SK-N-SH (cell line): ENCODE measurements at regions not wholly inside any gene's neighbourhood (a gene's known extent, or its start where the extent isn't known, plus 50 kb on each side); places are given as distances from the start of the nearest gene placed in this dataset.

Experiments
- CTCF ChIA-PET: fragments of 300-600, 350-600 bp; formaldehyde crosslinking; extraction: SDS; loops from one replicate; lab custom pipeline; 2021; lab: Yijun Ruan, JAX
- POLR2A ChIA-PET: fragments of 350-600 bp; sonication (Branson Sonifier 250); formaldehyde crosslinking; extraction: SDS; loops from one replicate; lab custom pipeline; 2020; ENCODE audit warnings: antibody characterized with exemption, inconsistent platforms; lab: Yijun Ruan, JAX
- DNase-seq: peaks from one replicate; pipeline ENCODE4 v3.0.0; 2012
- H2AFZ ChIP-seq: fragments of 200-600 bp; sonication (generic); 2 replicates; pipeline ENCODE4 v1.8.1; 2016; ENCODE audit warnings: antibody characterized with exemption, mild to moderate bottlenecking, low read depth
- H3F3A ChIP-seq: fragments of 200-600 bp; sonication (generic); replicated peaks from 2 replicates; pipeline ENCODE3; 2016; ENCODE audit warnings: antibody characterized with exemption, mild to moderate bottlenecking; ENCODE audit not compliant: insufficient read depth
- H3K27ac ChIP-seq, 2 experiments: fragments of 200-500 bp in 1 of 2; fragments of 200-600 bp in 1 of 2; sonication (Bioruptor generic) in 1 of 2; sonication (generic), shearing (Covaris generic) in 1 of 2; 2 replicates each; pipeline versions ENCODE4 v1.5.1 to v1.6.1; 2014 to 2016; ENCODE audit warnings: low read depth in 2 of 2, inconsistent platforms in 1 of 2, low read length in 1 of 2, mild to moderate bottlenecking in 1 of 2, mixed read lengths in 1 of 2
- H3K27me3 ChIP-seq: fragments of 200-600 bp; sonication (generic), shearing (Covaris generic); 2 replicates; pipeline ENCODE4 v1.6.1; 2016; ENCODE audit warnings: mixed run types; ENCODE audit not compliant: insufficient read depth
- H3K36me3 ChIP-seq, 2 experiments: fragments of 200-500 bp in 1 of 2; fragments of 200-600 bp in 1 of 2; sonication (Bioruptor generic) in 1 of 2; sonication (generic) in 1 of 2; replicated peaks in 1 of 2; 2 replicates each; pipeline versions ENCODE3 to v1.5.1; 2014 to 2016; ENCODE audit warnings: low read length in 1 of 2, mild to moderate bottlenecking in 1 of 2; ENCODE audit not compliant: insufficient read depth in 2 of 2, control insufficient read depth in 1 of 2
- H3K4me1 ChIP-seq, 2 experiments: fragments of 200-500 bp in 1 of 2; fragments of 200-600 bp in 1 of 2; sonication (Bioruptor generic) in 1 of 2; sonication (generic), shearing (Covaris generic) in 1 of 2; 2 replicates each; pipeline versions ENCODE4 v1.5.1 to v1.6.1; 2014 to 2016; ENCODE audit warnings: low read depth in 1 of 2, low read length in 1 of 2, mixed run types in 1 of 2; ENCODE audit not compliant: insufficient read depth in 2 of 2, control insufficient read depth in 1 of 2
- H3K4me2 ChIP-seq: fragments of 200-600 bp; sonication (generic), shearing (Covaris generic); 2 replicates; pipeline ENCODE4 v1.6.1; 2017; ENCODE audit warnings: mixed run types
- H3K4me3 ChIP-seq, 2 experiments: fragments of 200-500 bp in 1 of 2; fragments of 200-600 bp in 1 of 2; sonication (Bioruptor generic) in 1 of 2; sonication (generic), shearing (Covaris generic) in 1 of 2; 2 replicates each; pipeline versions ENCODE4 v1.5.1 to v1.8.1; 2014 to 2016; ENCODE audit warnings: low read depth in 2 of 2, inconsistent platforms in 1 of 2, low read length in 1 of 2, mild to moderate bottlenecking in 1 of 2, mixed read lengths in 1 of 2, moderate library complexity in 1 of 2
- H3K79me2 ChIP-seq: fragments of 200-600 bp; sonication (generic); 2 replicates; pipeline ENCODE4 v1.8.1; 2017; ENCODE audit warnings: mild to moderate bottlenecking; ENCODE audit not compliant: insufficient read depth
- H3K9ac ChIP-seq: fragments of 200-600 bp; sonication (generic); 2 replicates; pipeline ENCODE4 v1.6.1; 2017; ENCODE audit warnings: mixed run types
- H3K9me2 ChIP-seq: fragments of 200-600 bp; sonication (generic); 2 replicates; pipeline ENCODE4 v1.6.1; 2017; ENCODE audit warnings: mixed run types
- H3K9me3 ChIP-seq: fragments of 200-600 bp; sonication (generic); 2 replicates; pipeline ENCODE4 v1.6.1; 2017; ENCODE audit warnings: mixed run types, mild to moderate bottlenecking, moderate library complexity
- H4K20me1 ChIP-seq: fragments of 200-600 bp; sonication (generic); 2 replicates; pipeline ENCODE4 v1.6.1; 2017; ENCODE audit warnings: mild to moderate bottlenecking, mixed run types; ENCODE audit not compliant: insufficient read depth
- CHD2 ChIP-seq: fragments of 150-350 bp; IDR thresholded peaks from 2 replicates; pipeline ENCODE4 v1.6.1; 2018; ENCODE audit warnings: low read length; ENCODE audit not compliant: partially characterized antibody
- ELF1 ChIP-seq: IDR thresholded peaks from 2 replicates; pipeline ENCODE4 v1.4.0; 2012
- EP300 ChIP-seq, 2 experiments: IDR thresholded peaks; 2 replicates each; pipeline versions ENCODE4 v1.4.0 to v1.6.1; 2012; ENCODE audit warnings: borderline replicate concordance in 1 of 2, low read depth in 1 of 2, low read length in 1 of 2
- FOXJ3 ChIP-seq: sonication (generic); formaldehyde crosslinking; IDR thresholded peaks from 2 replicates; pipeline ENCODE4 v1.5.1; 2020; ENCODE audit warnings: mild to moderate bottlenecking, missing genetic modification reagents
- NRF1 ChIP-seq: IDR thresholded peaks from 2 replicates; pipeline ENCODE4 v1.6.1; 2012; ENCODE audit warnings: low read depth, mild to moderate bottlenecking, low read length
- RCOR1 ChIP-seq: fragments of 150-350 bp; IDR thresholded peaks from 2 replicates; pipeline ENCODE4 v1.6.1; 2017; ENCODE audit warnings: antibody characterized with exemption, low read length
- RXRA ChIP-seq: IDR thresholded peaks from 2 replicates; pipeline ENCODE4 v1.4.0; 2012; ENCODE audit warnings: low read depth, mild to moderate bottlenecking, borderline replicate concordance
- SMC3 ChIP-seq: IDR thresholded peaks from 2 replicates; pipeline ENCODE4 v1.6.1; 2012; ENCODE audit warnings: low read depth, low read length, improper control_type of control experiment
- YY1 ChIP-seq: IDR thresholded peaks from 2 replicates; pipeline ENCODE4 v1.4.0; 2012; ENCODE audit warnings: low read depth, mild to moderate bottlenecking
- WGBS: methylation state at CpG from one replicate; pipeline ENCODE4 v1.1.6; 2017; ENCODE audit warnings: low lambda C conversion rate; 5-methylcytosine and 5-hydroxymethylcytosine counted together
- TF ChIP-seq, protein P1 (sequence below): IDR thresholded peaks from 2 replicates; pipeline ENCODE4 v1.6.1; 2012; ENCODE audit warnings: mild to moderate bottlenecking, low read depth, low read length, moderate library complexity
- TF ChIP-seq, protein P2 (sequence below): fragments of 150-350 bp; IDR thresholded peaks from 2 replicates; pipeline ENCODE4 v1.6.1; 2016; ENCODE audit warnings: mild to moderate bottlenecking, low read depth, low read length
- TF ChIP-seq, protein P3 (sequence below): fragments of 150-350 bp; IDR thresholded peaks from 2 replicates; pipeline ENCODE4 v1.6.1; 2017; ENCODE audit warnings: antibody characterized with exemption, low read length, low read depth, borderline replicate concordance

GRCh38 chr4:153063490-153063889 lies 127.4 kb downstream of the FHDC1 start (continued):
- TF ChIP-seq, protein P1, sequence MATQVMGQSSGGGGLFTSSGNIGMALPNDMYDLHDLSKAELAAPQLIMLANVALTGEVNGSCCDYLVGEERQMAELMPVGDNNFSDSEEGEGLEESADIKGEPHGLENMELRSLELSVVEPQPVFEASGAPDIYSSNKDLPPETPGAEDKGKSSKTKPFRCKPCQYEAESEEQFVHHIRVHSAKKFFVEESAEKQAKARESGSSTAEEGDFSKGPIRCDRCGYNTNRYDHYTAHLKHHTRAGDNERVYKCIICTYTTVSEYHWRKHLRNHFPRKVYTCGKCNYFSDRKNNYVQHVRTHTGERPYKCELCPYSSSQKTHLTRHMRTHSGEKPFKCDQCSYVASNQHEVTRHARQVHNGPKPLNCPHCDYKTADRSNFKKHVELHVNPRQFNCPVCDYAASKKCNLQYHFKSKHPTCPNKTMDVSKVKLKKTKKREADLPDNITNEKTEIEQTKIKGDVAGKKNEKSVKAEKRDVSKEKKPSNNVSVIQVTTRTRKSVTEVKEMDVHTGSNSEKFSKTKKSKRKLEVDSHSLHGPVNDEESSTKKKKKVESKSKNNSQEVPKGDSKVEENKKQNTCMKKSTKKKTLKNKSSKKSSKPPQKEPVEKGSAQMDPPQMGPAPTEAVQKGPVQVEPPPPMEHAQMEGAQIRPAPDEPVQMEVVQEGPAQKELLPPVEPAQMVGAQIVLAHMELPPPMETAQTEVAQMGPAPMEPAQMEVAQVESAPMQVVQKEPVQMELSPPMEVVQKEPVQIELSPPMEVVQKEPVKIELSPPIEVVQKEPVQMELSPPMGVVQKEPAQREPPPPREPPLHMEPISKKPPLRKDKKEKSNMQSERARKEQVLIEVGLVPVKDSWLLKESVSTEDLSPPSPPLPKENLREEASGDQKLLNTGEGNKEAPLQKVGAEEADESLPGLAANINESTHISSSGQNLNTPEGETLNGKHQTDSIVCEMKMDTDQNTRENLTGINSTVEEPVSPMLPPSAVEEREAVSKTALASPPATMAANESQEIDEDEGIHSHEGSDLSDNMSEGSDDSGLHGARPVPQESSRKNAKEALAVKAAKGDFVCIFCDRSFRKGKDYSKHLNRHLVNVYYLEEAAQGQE = no peak
- TF ChIP-seq YY1 = no peak
- no peak for TF ChIP-seq SMC3
- TF ChIP-seq CHD2 = no peak
- no peak for TF ChIP-seq RXRA
- TF ChIP-seq EP300 (IDR thresholded peaks at IDR 0.05; ENCODE audit: borderline replicate concordance in 1 of 2, low read depth in 1 of 2, low read length in 1 of 2) = no peak
- TF ChIP-seq, all 33 proteins: peak for 0

DNA sequence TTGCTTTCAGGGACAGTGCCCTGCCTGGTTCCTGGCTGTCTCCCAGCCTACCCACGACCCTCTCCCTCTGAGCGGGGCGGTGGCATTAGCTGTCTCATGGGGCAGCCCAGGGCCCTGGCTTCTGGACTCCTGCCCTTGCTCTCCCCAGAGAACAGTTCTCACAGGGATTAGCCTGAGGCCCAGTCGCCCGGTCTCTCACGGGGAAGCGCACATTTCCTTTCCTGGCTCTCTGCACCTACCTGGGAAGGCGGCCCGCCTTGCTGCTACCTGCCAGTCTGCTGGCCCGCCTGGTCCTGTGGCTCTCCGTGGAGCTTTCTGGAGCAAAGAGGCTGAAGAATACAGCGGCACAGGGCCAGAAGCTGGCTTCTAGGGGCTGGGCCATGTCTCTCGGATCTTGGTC lies 128.4 kb downstream of the FHDC1 start:
- peak; percentile 11 for DNase-seq
- Histone ChIP-seq H3K27ac (no peak overlapping the region), H3K9me3 (no peaks in the 10 kb centered on the region), H3K9me2 (no peaks in the 10 kb centered on the region), H3K4me3 (no peak overlapping the region), H3K4me2 (no peak overlapping the region), H3F3A (no peaks in the 10 kb centered on the region), H2AFZ (no peak overlapping the region)
- WGBS = 76% methylated on average over 9 of the region's 13 CpGs
- POLR2A ChIA-PET = no interaction called here
- TF ChIP-seq ELF1 = no peak
- TF ChIP-seq, protein P2, sequence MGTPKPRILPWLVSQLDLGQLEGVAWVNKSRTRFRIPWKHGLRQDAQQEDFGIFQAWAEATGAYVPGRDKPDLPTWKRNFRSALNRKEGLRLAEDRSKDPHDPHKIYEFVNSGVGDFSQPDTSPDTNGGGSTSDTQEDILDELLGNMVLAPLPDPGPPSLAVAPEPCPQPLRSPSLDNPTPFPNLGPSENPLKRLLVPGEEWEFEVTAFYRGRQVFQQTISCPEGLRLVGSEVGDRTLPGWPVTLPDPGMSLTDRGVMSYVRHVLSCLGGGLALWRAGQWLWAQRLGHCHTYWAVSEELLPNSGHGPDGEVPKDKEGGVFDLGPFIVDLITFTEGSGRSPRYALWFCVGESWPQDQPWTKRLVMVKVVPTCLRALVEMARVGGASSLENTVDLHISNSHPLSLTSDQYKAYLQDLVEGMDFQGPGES = no peak
- no peak for TF ChIP-seq FOXJ3
- TF ChIP-seq RCOR1 = no peak
- TF ChIP-seq NRF1 = no peak
- TF ChIP-seq, protein P3, sequence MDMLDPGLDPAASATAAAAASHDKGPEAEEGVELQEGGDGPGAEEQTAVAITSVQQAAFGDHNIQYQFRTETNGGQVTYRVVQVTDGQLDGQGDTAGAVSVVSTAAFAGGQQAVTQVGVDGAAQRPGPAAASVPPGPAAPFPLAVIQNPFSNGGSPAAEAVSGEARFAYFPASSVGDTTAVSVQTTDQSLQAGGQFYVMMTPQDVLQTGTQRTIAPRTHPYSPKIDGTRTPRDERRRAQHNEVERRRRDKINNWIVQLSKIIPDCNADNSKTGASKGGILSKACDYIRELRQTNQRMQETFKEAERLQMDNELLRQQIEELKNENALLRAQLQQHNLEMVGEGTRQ = no peak
- TF ChIP-seq, all 33 proteins: peak for 0
- CTCF ChIA-PET = interaction anchor here (1.1 kb wide), 1 partner anchor 19 kb away, joined by 4 read pairs; no protein-coding TSS in a partner anchor
- H4K20me1 ChIP-seq = no peaks in the 10 kb centered on the region
- no peaks in the 10 kb centered on the region for H3K79me2 ChIP-seq
- H3K36me3 ChIP-seq = no peaks in the 10 kb centered on the region
- peaks cover 0 to 2% of the 10 kb centered on the region in 2 experiments; a peak in 1 of 4 replicates for H3K4me1 ChIP-seq
- H3K27me3 ChIP-seq = no peaks in the 10 kb centered on the region
- no peak overlapping the region for H3K9ac ChIP-seq
